SK-N-MC (cell line): ENCODE measurements at regions not wholly inside any gene's neighbourhood (a gene's known extent, or its start where the extent isn't known, plus 50 kb on each side); places are given as distances from the start of the nearest gene placed in this dataset.
"Not testable (repeated sequence)": the region's sequence is repeated elsewhere in the genome, so short reads cannot be mapped to it uniquely, and the experiment has no call there.

Experiments used
- DNase-seq: peaks from one replicate; pipeline ENCODE4 v3.0.0-alpha.2; 2011; ENCODE audit warnings: low read depth, low spot score
- H3K27ac ChIP-seq: fragments of 200-600 bp; sonication (generic); 2 replicates; pipeline ENCODE4 v1.5.1; 2016; ENCODE audit warnings: mixed run types
- H3K36me3 ChIP-seq: fragments of 200-600 bp; sonication (generic); 2 replicates; pipeline ENCODE4 v1.6.1; 2017; ENCODE audit warnings: antibody characterized with exemption, low read length, mixed read lengths; ENCODE audit not compliant: insufficient read depth
- H3K4me3 ChIP-seq: fragments of 200-600 bp; sonication (generic); 2 replicates; pipeline ENCODE4 v1.5.1; 2016
- H3K9ac ChIP-seq: fragments of 200-600 bp; sonication (generic); 2 replicates; pipeline ENCODE4 v1.8.0; 2017; ENCODE audit warnings: mixed run types, mixed read lengths; ENCODE audit not compliant: insufficient read length
- H3K9me3 ChIP-seq: fragments of 200-600 bp; sonication (generic); 2 replicates; pipeline ENCODE4 v1.6.1; 2017; ENCODE audit warnings: low read depth, mild to moderate bottlenecking, antibody characterized with exemption, low read length, moderate library complexity, mixed read lengths
- EZH2 ChIP-seq: fragments of 200-600 bp; sonication (generic); IDR thresholded peaks from one replicate; pipeline ENCODE4 v1.6.1; 2017; ENCODE audit warnings: antibody characterized with exemption
- FOXP2 ChIP-seq: optimal IDR thresholded peaks from 2 replicates; pipeline ENCODE3; 2011; ENCODE audit warnings: mild to moderate bottlenecking, moderate library complexity; ENCODE audit not compliant: insufficient read depth; ENCODE audit errors: extremely low read length, control extremely low read depth
- POLR2AphosphoS5 ChIP-seq: IDR thresholded peaks from 2 replicates; pipeline ENCODE4 v1.6.1; 2012; ENCODE audit warnings: mild to moderate bottlenecking, low read depth, low read length, borderline replicate concordance

DNA sequence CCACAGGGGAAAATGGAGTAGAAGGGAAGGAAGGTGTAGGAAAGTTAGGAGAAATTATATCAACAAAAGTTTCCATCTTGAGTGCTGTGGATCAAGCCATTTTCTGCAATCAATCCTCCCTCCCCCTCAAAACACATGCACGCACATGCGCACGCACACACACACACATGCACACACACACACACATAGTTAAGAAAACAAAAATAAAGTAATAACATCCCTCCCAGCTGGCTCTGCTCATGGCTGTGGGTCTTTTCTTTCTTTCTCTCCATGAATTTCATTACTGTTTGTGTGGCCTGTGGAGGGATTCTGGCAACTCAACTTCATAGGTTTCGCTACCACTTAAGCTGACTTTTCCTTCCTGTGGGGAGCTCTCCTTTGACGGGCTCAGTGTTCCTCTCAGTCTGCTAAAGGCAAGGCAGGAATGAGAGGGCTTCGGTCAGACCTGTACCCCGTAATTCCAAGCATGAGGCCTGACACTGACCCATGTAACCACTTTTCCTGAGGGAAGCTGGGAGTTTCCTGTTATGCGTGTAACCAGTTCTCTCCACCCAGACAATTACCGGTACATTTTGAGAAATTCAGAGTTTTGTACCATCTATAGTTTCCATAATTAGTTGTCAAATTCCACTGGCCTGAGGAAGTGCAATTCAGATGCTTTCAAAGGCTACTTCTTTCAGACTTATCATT is 79.8 kb downstream of the ZNF92 start:
- H3K27ac ChIP-seq = no peak overlapping the region
- DNase-seq = no peak

DNA sequence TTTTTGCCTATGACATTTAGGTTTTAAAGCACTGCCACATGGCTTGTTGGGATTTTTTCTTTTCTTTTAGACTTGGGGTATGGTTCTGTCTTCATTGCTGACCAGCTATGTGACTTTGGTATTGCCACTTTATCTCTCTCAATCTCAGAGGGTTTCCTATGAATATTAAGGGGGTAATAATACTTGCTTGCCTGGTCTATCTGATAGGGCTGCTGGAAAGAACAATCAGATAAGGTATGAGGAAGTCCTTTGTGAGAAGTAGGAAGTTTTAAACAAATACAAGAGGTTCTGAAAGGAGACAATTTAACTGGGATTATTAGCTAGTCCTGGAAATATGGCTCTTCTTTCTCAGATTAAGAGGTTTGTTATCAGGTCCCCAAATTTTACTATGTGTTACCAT is 80.8 kb downstream of the ZNF92 start:
- no peak overlapping the region for H3K27ac ChIP-seq
- TF ChIP-seq EZH2 = no peak
- no peak for TF ChIP-seq FOXP2
- no peak for TF ChIP-seq POLR2AphosphoS5
- H3K9ac ChIP-seq = no peak overlapping the region
- no peaks in the 10 kb centered on the region for H3K36me3 ChIP-seq
- no peak for DNase-seq
- H3K9me3 ChIP-seq = no peaks in the 10 kb centered on the region
- no peak overlapping the region for H3K4me3 ChIP-seq

More for the DNA sequence above, 79.8 kb downstream of the ZNF92 start:
- H3K9ac ChIP-seq = no peak overlapping the region
- H3K4me3 ChIP-seq = no peak overlapping the region
- no peaks in the 10 kb centered on the region for H3K36me3 ChIP-seq
- H3K9me3 ChIP-seq = no peaks in the 10 kb centered on the region
- TF ChIP-seq EZH2 = no peak
- no peak for TF ChIP-seq POLR2AphosphoS5
- TF ChIP-seq FOXP2 = no peak

DNA sequence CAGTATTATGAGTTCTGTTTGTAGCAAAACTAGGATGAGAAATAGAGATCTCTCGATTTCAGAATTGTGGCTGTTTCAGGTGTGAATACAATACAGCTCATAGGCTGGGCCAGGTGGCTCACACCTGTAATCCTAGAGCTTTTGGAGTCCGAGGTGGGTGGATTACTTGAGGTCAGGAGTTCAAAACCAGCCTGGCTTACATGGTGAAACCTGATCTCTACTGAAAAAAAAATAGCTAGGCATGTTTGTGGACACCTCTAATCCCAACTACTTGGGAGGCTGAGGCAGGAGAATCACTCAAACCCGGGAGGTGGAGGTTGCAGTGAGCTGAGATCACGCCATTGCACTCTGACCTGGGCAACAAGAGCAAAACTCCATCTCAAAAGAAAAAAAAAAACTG is 81.4 kb downstream of the ZNF92 start:
- not testable (repeated sequence) for DNase-seq, H3K4me3 ChIP-seq, H3K36me3 ChIP-seq, H3K27ac ChIP-seq, H3K9me3 ChIP-seq, H3K9ac ChIP-seq

DNA sequence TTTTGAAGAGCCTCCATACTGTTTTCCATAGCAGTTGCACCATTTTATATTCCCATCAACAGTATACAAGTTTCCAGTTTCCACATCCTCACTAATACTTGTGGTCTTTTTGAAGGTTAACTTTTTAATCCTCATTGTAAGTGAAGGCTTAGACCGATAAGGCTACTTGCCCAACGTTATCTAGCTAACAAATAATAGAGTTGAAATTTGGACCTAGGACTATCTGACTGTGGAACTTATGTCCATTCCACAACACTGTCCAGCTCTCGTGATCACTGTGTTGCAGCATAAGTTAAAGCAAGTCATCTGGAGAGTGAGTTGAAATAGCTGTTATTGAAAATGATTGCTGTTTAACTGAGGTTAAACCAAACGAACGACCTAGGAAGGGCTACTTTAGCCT is 84.0 kb downstream of the ZNF92 start:
- Histone ChIP-seq H3K27ac (no peak overlapping the region), H3K9me3 (no peaks in the 10 kb centered on the region), H3K4me3 (no peak overlapping the region), H3K36me3 (no peaks in the 10 kb centered on the region), H3K9ac (no peak overlapping the region)
- DNase-seq = no peak
- TF ChIP-seq POLR2AphosphoS5 (no peak), FOXP2 (no peak)

GRCh38 chr7:65459438-65459837 is 85.8 kb downstream of the ZNF92 start:
- no peak overlapping the region for H3K4me3 ChIP-seq
- H3K9me3 ChIP-seq = no peaks in the 10 kb centered on the region
- H3K36me3 ChIP-seq = no peaks in the 10 kb centered on the region
- no peak overlapping the region for H3K9ac ChIP-seq
- no peak overlapping the region for H3K27ac ChIP-seq
- no peak for DNase-seq
- TF ChIP-seq FOXP2 (no peak), POLR2AphosphoS5 (no peak), EZH2 (no peak)

- Histone ChIP-seq H3K9me3 (no peaks in the 10 kb centered on the region), H3K36me3 (no peaks in the 10 kb centered on the region), H3K27ac (no peak overlapping the region), H3K4me3 (no peak overlapping the region), H3K9ac (no peak overlapping the region)
- no peak for DNase-seq
- TF ChIP-seq EZH2 (no peak), FOXP2 (no peak), POLR2AphosphoS5 (no peak)
Measured at GRCh38 chr7:65462148-65462716, 88.6 kb downstream of the ZNF92 start.

- no peaks in the 10 kb centered on the region for H3K9me3 ChIP-seq
- H3K27ac ChIP-seq = no peak overlapping the region
- H3K36me3 ChIP-seq = no peaks in the 10 kb centered on the region
- no peak overlapping the region for H3K4me3 ChIP-seq
- TF ChIP-seq EZH2 (no peak), FOXP2 (no peak), POLR2AphosphoS5 (no peak)
- no peak overlapping the region for H3K9ac ChIP-seq
- DNase-seq = no peak
Measured at GRCh38 chr7:65463184-65463583, 89.5 kb downstream of the ZNF92 start.

- not testable (repeated sequence) for H3K4me3 ChIP-seq, DNase-seq, H3K9me3 ChIP-seq, H3K27ac ChIP-seq, H3K9ac ChIP-seq, H3K36me3 ChIP-seq
Measured at GRCh38 chr7:65469919-65470558, 96.4 kb downstream of the ZNF92 start.

DNA sequence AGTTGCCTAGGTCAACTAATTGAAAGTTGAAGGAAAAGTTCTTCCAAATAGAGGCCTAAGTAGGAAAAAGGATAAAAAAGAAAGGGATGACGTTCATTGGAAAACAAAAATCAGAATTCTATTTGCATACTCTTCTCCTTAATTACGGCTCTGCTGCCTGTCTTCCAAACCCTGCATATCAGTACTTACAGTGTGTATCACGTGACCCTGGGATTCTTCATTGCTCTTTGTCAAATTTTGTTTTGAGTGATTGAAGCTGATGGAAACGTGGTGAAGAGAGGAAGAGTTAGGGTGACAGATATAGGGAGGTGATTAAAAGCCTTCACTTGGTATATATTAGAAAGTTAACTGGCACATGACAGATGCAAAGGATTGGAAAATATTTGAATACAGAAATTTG is 97.9 kb downstream of the ZNF92 start:
- Histone ChIP-seq H3K4me3 (no peak overlapping the region), H3K9ac (no peak overlapping the region), H3K27ac (no peak overlapping the region), H3K9me3 (no peaks in the 10 kb centered on the region), H3K36me3 (no peaks in the 10 kb centered on the region)
- TF ChIP-seq FOXP2 (no peak), EZH2 (no peak), POLR2AphosphoS5 (no peak)
- no peak for DNase-seq
